Fibroblast of the conjunctiva (primary cell): ENCODE measurements at regions not wholly inside any gene's neighbourhood (a gene's known extent, or its start where the extent isn't known, plus 50 kb on each side); places are given as distances from the start of the nearest gene placed in this dataset.
"Not testable (repeated sequence)": the region's sequence is repeated elsewhere in the genome, so short reads cannot be mapped to it uniquely, and the experiment has no call there.

Source experiments
- DNase-seq: peaks from one replicate; pipeline ENCODE4 v3.0.0-alpha.2; 2010; ENCODE audit warnings: low read depth

- DNase-seq, result no peak
Observed at GRCh38 chr20:24418731-24419130, 50.7 kb upstream of the SYNDIG1 start.

GRCh38 chr20:24417485-24417884 lies 51.9 kb upstream of the SYNDIG1 start:
- DNase-seq, result no peak

DNA sequence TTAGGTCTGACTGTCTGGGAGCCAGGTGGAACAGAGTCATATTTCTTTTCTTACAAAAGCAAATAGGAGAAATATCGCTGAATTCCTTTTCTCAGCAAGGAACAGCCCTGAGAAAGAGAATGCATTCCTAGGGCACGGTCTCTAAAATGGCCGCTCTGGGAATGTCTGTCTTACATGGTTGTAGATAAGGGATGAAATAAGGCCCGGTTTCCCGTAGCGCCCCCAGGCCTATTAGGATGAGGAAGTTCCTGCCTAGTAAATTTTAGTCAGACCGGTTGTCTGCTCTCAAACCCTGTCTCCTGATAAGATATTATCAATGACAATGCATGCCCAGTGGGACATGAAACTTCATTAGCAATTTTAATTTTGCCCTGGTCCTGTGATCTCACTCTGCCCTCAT lies 54.0 kb upstream of the SYNDIG1 start:
- not testable (repeated sequence) for DNase-seq

GRCh38 chr20:24411834-24412216 lies 57.6 kb upstream of the SYNDIG1 start:
- no peak for DNase-seq

- no peak for DNase-seq
Observed at GRCh38 chr20:24411003-24411833, 58.2 kb upstream of the SYNDIG1 start.

- no peak for DNase-seq
Observed at GRCh38 chr20:24407151-24407550, 62.3 kb upstream of the SYNDIG1 start.

- no peak for DNase-seq
Observed at GRCh38 chr20:24406750-24407149, 62.7 kb upstream of the SYNDIG1 start.

DNA sequence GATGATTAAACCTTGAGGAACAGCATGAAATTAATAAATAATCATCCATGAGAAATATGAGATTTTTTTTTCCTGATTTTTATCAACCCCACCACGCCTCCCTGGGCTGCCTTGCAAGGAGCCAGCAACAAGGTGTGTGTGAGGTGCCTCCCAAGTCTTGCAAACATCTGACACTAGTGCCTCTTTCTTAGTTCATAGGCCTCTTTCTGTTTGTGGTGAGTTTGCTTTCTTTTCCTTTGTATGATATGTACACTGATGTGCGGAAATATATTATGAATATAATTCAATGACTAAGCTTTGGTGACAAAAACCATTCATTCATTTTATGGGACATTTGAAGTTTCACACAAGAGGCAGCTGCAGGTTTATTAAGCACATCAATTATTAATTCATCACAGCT lies 63.2 kb upstream of the SYNDIG1 start:
- no peak for DNase-seq

- no peak for DNase-seq
Observed at GRCh38 chr20:24405810-24406209, 63.6 kb upstream of the SYNDIG1 start.

DNA sequence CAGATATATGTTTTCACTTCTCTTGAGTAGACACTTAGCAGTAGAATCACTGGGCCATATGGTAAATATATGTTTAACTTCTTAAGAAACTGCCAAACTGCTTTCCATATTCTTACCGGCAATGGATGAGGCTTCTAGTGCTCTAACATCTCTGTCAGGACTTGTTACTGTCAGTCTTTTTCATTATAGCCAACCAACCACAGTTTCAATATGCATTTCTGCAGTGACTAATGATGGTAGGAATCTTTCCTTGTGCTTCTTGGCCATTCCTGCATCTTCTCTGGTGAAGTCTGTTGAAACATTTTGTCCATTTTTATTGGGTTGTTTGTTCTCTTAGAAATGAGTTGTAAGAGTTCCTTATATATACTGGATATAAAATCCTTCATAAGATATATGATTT lies 66.0 kb upstream of the SYNDIG1 start:
- no peak for DNase-seq

GRCh38 chr20:24402188-24402587 lies 67.2 kb upstream of the SYNDIG1 start:
- DNase-seq, result no peak

DNA sequence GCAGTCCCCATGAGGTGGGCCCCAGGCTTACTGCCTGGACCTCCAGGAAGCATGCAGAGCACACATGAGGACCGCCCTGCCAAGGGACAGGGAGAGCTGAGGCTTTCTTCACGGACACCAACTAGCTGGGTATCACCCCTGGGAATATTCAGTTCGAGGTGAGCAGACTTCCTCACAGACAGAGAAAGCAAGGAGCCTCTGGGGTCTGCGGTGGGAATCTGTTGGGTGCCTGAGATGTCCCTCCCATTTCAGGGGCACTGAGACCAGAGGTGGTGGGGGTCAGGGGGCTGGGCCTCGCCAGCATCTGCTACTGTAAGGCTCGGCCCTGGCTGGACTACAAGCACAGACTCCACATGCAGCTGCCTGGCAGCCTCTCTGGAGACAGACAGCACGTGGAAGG lies 74.3 kb upstream of the SYNDIG1 start:
- no peak for DNase-seq

GRCh38 chr20:24393903-24394302 lies 75.5 kb upstream of the SYNDIG1 start:
- no peak for DNase-seq

GRCh38 chr20:24392612-24393011 lies 76.8 kb upstream of the SYNDIG1 start:
- no peak for DNase-seq

DNA sequence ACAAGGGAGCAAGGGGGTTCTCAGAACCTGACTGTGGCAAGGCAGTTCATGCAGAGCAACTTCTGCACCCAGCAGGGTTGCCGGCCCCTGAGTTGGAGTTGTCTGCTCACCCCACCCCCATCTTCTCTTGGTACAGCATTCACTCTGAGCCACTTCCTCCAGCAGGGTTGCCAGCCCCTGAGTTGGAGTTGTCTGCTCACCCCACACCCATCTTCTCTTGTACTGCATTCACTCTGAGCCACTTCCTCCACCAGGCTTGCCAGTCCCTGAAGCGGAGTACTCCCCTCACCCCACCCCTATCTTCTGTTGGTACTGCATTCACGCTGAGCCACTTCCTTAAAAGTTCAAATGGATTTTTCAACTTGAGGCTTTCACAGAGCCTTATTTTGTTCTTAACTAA lies 79.7 kb upstream of the SYNDIG1 start:
- no peak for DNase-seq

- no peak for DNase-seq
Observed at GRCh38 chr20:24388828-24389380, 80.5 kb upstream of the SYNDIG1 start.

DNA sequence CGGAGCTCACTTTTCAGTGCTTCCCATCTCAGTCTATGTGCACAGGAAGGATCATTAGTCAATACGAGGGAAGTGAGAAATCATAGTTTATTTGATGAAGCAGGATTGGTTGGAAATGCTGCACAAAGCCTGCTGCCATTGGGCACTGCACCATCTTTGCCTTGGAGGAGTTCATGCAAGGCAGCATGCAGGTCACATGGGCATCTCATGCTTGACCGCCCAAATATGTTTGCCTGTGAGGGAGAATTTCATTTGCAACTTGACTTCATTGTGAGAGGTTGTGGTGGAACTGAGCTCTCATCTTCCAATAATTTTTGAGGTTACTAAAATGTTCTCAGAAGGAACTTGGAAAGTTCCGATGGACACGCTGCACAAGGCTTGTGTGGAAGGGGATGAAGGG lies 83.9 kb upstream of the SYNDIG1 start:
- no peak for DNase-seq

GRCh38 chr20:24384865-24385264 lies 84.6 kb upstream of the SYNDIG1 start:
- no peak for DNase-seq

GRCh38 chr20:24382743-24383142 lies 86.7 kb upstream of the SYNDIG1 start:
- no peak for DNase-seq

DNA sequence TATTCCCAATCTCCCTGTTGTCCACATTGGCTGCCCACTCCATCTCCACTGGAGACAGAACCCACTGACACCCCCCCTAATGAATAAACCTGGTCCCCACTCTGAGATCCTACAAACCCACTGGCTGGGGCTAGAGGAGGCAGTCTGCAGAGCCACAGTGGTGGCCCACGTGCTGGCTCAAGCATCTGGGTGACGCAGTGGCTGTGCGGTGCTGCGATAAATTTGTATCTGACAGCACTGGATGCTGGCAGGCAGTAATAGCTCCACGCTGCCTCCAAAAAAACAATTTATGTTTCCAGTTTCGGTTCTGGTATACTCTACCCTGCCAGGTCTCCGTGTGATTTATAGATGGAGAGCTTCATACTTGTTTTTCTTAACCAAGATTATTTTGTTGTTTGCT lies 87.1 kb upstream of the SYNDIG1 start:
- DNase-seq, result no peak

- no peak for DNase-seq
Observed at GRCh38 chr20:24381886-24382285, 87.5 kb upstream of the SYNDIG1 start.

DNA sequence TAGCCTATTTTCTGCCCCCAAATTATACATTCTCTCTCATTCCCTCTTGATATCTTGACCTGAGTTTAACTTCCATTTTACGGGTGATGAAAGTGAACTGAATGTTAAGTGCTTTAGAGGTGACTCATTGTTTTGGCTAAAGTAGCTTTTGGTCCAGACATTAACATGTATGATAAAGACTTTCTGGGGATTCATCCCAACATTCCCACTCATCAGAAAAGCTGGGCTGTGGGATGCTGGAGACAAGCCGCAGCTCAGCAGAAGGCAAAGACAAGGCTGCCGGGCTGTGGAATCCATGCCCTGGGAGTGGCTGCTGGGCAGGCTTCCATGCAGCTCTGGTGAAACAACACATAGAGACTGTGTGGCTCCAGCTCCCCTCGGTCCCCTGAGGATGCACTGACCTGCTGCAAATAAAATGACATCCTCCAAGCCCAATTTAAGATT lies 89.9 kb upstream of the SYNDIG1 start:
- no peak for DNase-seq

- DNase-seq, result no peak
Observed at GRCh38 chr20:24378661-24379483, 90.6 kb upstream of the SYNDIG1 start.
